ENCODE measurements at regions not wholly inside any gene's neighbourhood (a gene's known extent, or its start where the extent isn't known, plus 50 kb on each side); places are given as distances from the start of the nearest gene placed in this dataset.

GRCh38 chr1:5432436-5432835, 559.8 kb downstream of the NPHP4 start:
- TF ChIP-seq, protein P1, sequence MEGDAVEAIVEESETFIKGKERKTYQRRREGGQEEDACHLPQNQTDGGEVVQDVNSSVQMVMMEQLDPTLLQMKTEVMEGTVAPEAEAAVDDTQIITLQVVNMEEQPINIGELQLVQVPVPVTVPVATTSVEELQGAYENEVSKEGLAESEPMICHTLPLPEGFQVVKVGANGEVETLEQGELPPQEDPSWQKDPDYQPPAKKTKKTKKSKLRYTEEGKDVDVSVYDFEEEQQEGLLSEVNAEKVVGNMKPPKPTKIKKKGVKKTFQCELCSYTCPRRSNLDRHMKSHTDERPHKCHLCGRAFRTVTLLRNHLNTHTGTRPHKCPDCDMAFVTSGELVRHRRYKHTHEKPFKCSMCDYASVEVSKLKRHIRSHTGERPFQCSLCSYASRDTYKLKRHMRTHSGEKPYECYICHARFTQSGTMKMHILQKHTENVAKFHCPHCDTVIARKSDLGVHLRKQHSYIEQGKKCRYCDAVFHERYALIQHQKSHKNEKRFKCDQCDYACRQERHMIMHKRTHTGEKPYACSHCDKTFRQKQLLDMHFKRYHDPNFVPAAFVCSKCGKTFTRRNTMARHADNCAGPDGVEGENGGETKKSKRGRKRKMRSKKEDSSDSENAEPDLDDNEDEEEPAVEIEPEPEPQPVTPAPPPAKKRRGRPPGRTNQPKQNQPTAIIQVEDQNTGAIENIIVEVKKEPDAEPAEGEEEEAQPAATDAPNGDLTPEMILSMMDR (IDR thresholded peaks at IDR 0.05 in 4 of 5, conservative IDR thresholded peaks at IDR 0.05 in 1 of 5): no peak
- no peak for TF ChIP-seq POLR2A (IDR thresholded peaks at IDR 0.05)

Measured in gastrocnemius medialis (tissue), 4 donors.